ENCODE measurements at regions not wholly inside any gene's neighbourhood (a gene's known extent, or its start where the extent isn't known, plus 50 kb on each side); places are given as distances from the start of the nearest gene placed in this dataset.

GRCh38 chr3:190182418-190183043 is 61.8 kb upstream of the P3H2 start:
- no peak overlapping the region for H3K4me3 ChIP-seq (ENCODE audit: low read depth in 2 of 2, low read length in 1 of 2)
- POLR2A ChIA-PET = no interaction called here
- no peaks in the 10 kb centered on the region for H3K36me3 ChIP-seq (replicated peaks in 1 of 2; ENCODE audit: control insufficient read depth in 1 of 2, insufficient read depth in 2 of 2, low read length in 1 of 2)
- H3K9ac ChIP-seq = no peak overlapping the region
- TF ChIP-seq SIN3A (IDR thresholded peaks at IDR 0.05; ENCODE audit: borderline replicate concordance, low read depth, low read length) (no peak), FOSL2 (IDR thresholded peaks at IDR 0.05; ENCODE audit: borderline replicate concordance, low read depth) (no peak), RFX5 (IDR thresholded peaks at IDR 0.05; ENCODE audit: low read length) (no peak), JUND (IDR thresholded peaks at IDR 0.05) (no peak)
- DNase-seq = no peak
- H3K27ac ChIP-seq (ENCODE audit: low read depth in 2 of 2, low read length in 1 of 2) = no peak overlapping the region
- H3K4me1 ChIP-seq (ENCODE audit: control insufficient read depth in 1 of 2, insufficient read depth in 2 of 2, low read depth in 1 of 2, low read length in 1 of 2) = no peaks in the 10 kb centered on the region; a peak in 1 of 4 replicates
- H3K27me3 ChIP-seq (ENCODE audit: insufficient read depth) = no peaks in the 10 kb centered on the region
- no peaks in the 10 kb centered on the region for H4K20me1 ChIP-seq (ENCODE audit: insufficient read depth)
- no peaks in the 10 kb centered on the region for H3K9me2 ChIP-seq
- no peak overlapping the region for H3K4me2 ChIP-seq
- 56% methylated on average over 12 of the region's 12 CpGs for WGBS (ENCODE audit: low lambda C conversion rate)
- CTCF ChIA-PET = no interaction called here
- no peaks in the 10 kb centered on the region for H3K79me2 ChIP-seq (ENCODE audit: insufficient read depth)
- no peaks in the 10 kb centered on the region for H3K9me3 ChIP-seq
- H3F3A ChIP-seq (replicated peaks; ENCODE audit: insufficient read depth) = peaks cover 8% of the 10 kb centered on the region
- H2AFZ ChIP-seq (ENCODE audit: low read depth) = no peak overlapping the region

GRCh38 chr3:190180268-190180667 is 59.6 kb upstream of the P3H2 start:
- H3K27ac ChIP-seq (ENCODE audit: low read depth in 2 of 2, low read length in 1 of 2) = peak overlapping the region in 1 of 2 experiments; percentile 4; a peak in 1 of 4 replicates
- CTCF ChIA-PET = no interaction called here

More at GRCh38 chr3:190180268-190180667, 59.6 kb upstream of the P3H2 start:
- Histone ChIP-seq H3K4me2 (no peak overlapping the region), H2AFZ (ENCODE audit: low read depth) (no peak overlapping the region; the same call in 1 of the 2 replicates), H3K27me3 (ENCODE audit: insufficient read depth) (no peaks in the 10 kb centered on the region; the same call in 1 of the 2 replicates), H3K9ac (no peak overlapping the region), H3K36me3 (replicated peaks in 1 of 2; ENCODE audit: control insufficient read depth in 1 of 2, insufficient read depth in 2 of 2, low read length in 1 of 2) (no peaks in the 10 kb centered on the region), H3K4me1 (ENCODE audit: control insufficient read depth in 1 of 2, insufficient read depth in 2 of 2, low read depth in 1 of 2, low read length in 1 of 2) (no peaks in the 10 kb centered on the region; a peak in 1 of 4 replicates), H3K4me3 (ENCODE audit: low read depth in 2 of 2, low read length in 1 of 2) (no peak overlapping the region), H3F3A (replicated peaks; ENCODE audit: insufficient read depth) (no peaks in the 10 kb centered on the region), H4K20me1 (ENCODE audit: insufficient read depth) (no peaks in the 10 kb centered on the region), H3K79me2 (ENCODE audit: insufficient read depth) (no peaks in the 10 kb centered on the region), H3K9me2 (no peaks in the 10 kb centered on the region), H3K9me3 (no peaks in the 10 kb centered on the region)
- 33% methylated on average over 1 of the region's 1 CpG for WGBS (ENCODE audit: low lambda C conversion rate)
- POLR2A ChIA-PET = no interaction called here
- no peak for DNase-seq
- no peak for TF ChIP-seq CTCF (IDR thresholded peaks at IDR 0.05)
- TF ChIP-seq FOSL2 (IDR thresholded peaks at IDR 0.05; ENCODE audit: borderline replicate concordance, low read depth) = peak; percentile 3; the same call in 1 of the 2 replicates

Measured in SK-N-SH (cell line).